GM18505 (cell line): ENCODE measurements at regions not wholly inside any gene's neighbourhood (a gene's known extent, or its start where the extent isn't known, plus 50 kb on each side); places are given as distances from the start of the nearest gene placed in this dataset.

ENCODE experiments used
- ATAC-seq: cut with Tn5 transposase; IDR thresholded peaks from one replicate; pipeline ENCODE4 v1.9.1; 2021; ENCODE audit not compliant: unreplicated experiment
- POLR2A ChIP-seq: IDR thresholded peaks from 4 replicates; pipeline ENCODE4 v1.6.1; 2011; ENCODE audit warnings: borderline replicate concordance; ENCODE audit not compliant: insufficient read depth, insufficient read length; ENCODE audit errors: extremely low read depth

- ATAC-seq = no peak
- no peak for TF ChIP-seq POLR2A
Observed at GRCh38 chrX:22325096-22325495, 52.4 kb downstream of the CBLL2 start.

- TF ChIP-seq POLR2A = no peak
- no peak for ATAC-seq
Observed at GRCh38 chrX:22329783-22330182, 57.1 kb downstream of the CBLL2 start.

- ATAC-seq = no peak
- TF ChIP-seq POLR2A = no peak
Observed at GRCh38 chrX:22338740-22339139, 66.0 kb downstream of the CBLL2 start.

GRCh38 chrX:22339459-22339858 lies 66.7 kb downstream of the CBLL2 start:
- no peak for TF ChIP-seq POLR2A
- no peak for ATAC-seq

GRCh38 chrX:22340022-22340616 lies 67.4 kb downstream of the CBLL2 start:
- no peak for TF ChIP-seq POLR2A
- ATAC-seq = no peak

- ATAC-seq = no peak
- no peak for TF ChIP-seq POLR2A
Observed at GRCh38 chrX:22343192-22343591, 70.5 kb downstream of the CBLL2 start.

- no peak for ATAC-seq
- TF ChIP-seq POLR2A = no peak
Observed at GRCh38 chrX:22345884-22346283, 73.2 kb downstream of the CBLL2 start.

- no peak for ATAC-seq
- TF ChIP-seq POLR2A = no peak
Observed at GRCh38 chrX:22347491-22347890, 74.8 kb downstream of the CBLL2 start.

GRCh38 chrX:22349116-22349515 lies 76.4 kb downstream of the CBLL2 start:
- no peak for TF ChIP-seq POLR2A
- no peak for ATAC-seq

- ATAC-seq = no peak
- TF ChIP-seq POLR2A = no peak
Observed at GRCh38 chrX:22351076-22351475, 78.4 kb downstream of the CBLL2 start.

- no peak for TF ChIP-seq POLR2A
- ATAC-seq = no peak
Observed at GRCh38 chrX:22351966-22352365, 79.3 kb downstream of the CBLL2 start.

GRCh38 chrX:22357621-22358020 lies 84.9 kb downstream of the CBLL2 start:
- no peak for ATAC-seq
- no peak for TF ChIP-seq POLR2A

- TF ChIP-seq POLR2A = no peak
- no peak for ATAC-seq
Observed at GRCh38 chrX:22360129-22360528, 87.4 kb downstream of the CBLL2 start.

GRCh38 chrX:22365460-22365859 lies 92.7 kb downstream of the CBLL2 start:
- no peak for TF ChIP-seq POLR2A
- ATAC-seq = no peak

GRCh38 chrX:22366166-22366702 lies 93.5 kb downstream of the CBLL2 start:
- no peak for TF ChIP-seq POLR2A
- ATAC-seq = no peak
